ENCODE measurements at regions not wholly inside any gene's neighbourhood (a gene's known extent, or its start where the extent isn't known, plus 50 kb on each side); places are given as distances from the start of the nearest gene placed in this dataset.

- DNase-seq (no peak), ATAC-seq (no peak)
- POLR2A ChIA-PET: no interaction called here
- H3K27me3 Mint-ChIP-seq: peaks cover 0 to 17% (median 9%) of the 10 kb centered on the region in 5 donors
- H3K4me3 ChIP-seq (ENCODE audit: low read length): no peak overlapping the region
- H3K36me3 ChIP-seq (ENCODE audit: control insufficient read depth in 2 of 3, insufficient read depth in 3 of 3, low read length in 3 of 3): no peaks in the 10 kb centered on the region
- H3K27ac ChIP-seq (ENCODE audit: low read depth, low read length): no peak overlapping the region
- no peaks in the 10 kb centered on the region for H3K4me1 Mint-ChIP-seq
- no peaks in the 10 kb centered on the region for H3K36me3 Mint-ChIP-seq
- intact Hi-C loops (cut with micrococcal nuclease): no loop called here
- H3K4me3 Mint-ChIP-seq: no peak overlapping the region
- H3K4me1 ChIP-seq (ENCODE audit: control insufficient read depth in 2 of 2, insufficient read depth in 2 of 2, low read length in 2 of 2): no peaks in the 10 kb centered on the region
- CTCF ChIA-PET: no interaction called here
- H3K9me3 ChIP-seq (ENCODE audit: control insufficient read depth in 2 of 3, low read length in 3 of 3): no peaks in the 10 kb centered on the region
- no peak overlapping the region for H3K27ac Mint-ChIP-seq
- no peaks in the 10 kb centered on the region for H3K27me3 ChIP-seq (ENCODE audit: control insufficient read depth in 2 of 2, insufficient read depth in 2 of 2, low read length in 2 of 2)
- peaks cover 0 to 2% (median 0%) of the 10 kb centered on the region in 11 donors for H3K9me3 Mint-ChIP-seq
Measured at GRCh38 chr10:123552760-123553554, 113.2 kb upstream of the GPR26 start.

GRCh38 chr10:123553810-123554430 lies 112.2 kb upstream of the GPR26 start:
- Mint-ChIP-seq H3K36me3 (no peaks in the 10 kb centered on the region), H3K4me1 (no peaks in the 10 kb centered on the region), H3K9me3 (peaks cover 0 to 2% (median 0%) of the 10 kb centered on the region in 11 donors), H3K27ac (no peak overlapping the region), H3K27me3 (peaks cover 0 to 16% (median 9%) of the 10 kb centered on the region in 5 donors), H3K4me3 (no peak overlapping the region)
- Histone ChIP-seq H3K4me1 (ENCODE audit: control insufficient read depth in 2 of 2, insufficient read depth in 2 of 2, low read length in 2 of 2) (no peaks in the 10 kb centered on the region), H3K27me3 (ENCODE audit: control insufficient read depth in 2 of 2, insufficient read depth in 2 of 2, low read length in 2 of 2) (no peaks in the 10 kb centered on the region), H3K36me3 (ENCODE audit: control insufficient read depth in 2 of 3, insufficient read depth in 3 of 3, low read length in 3 of 3) (no peaks in the 10 kb centered on the region), H3K27ac (ENCODE audit: low read depth, low read length) (no peak overlapping the region), H3K4me3 (ENCODE audit: low read length) (no peak overlapping the region), H3K9me3 (ENCODE audit: control insufficient read depth in 2 of 3, low read length in 3 of 3) (no peaks in the 10 kb centered on the region)
- CTCF ChIA-PET: no interaction called here
- ATAC-seq: no peak
- POLR2A ChIA-PET: no interaction called here
- DNase-seq: no peak
- intact Hi-C loops (cut with micrococcal nuclease): no loop called here

GRCh38 chr10:123554656-123555055 lies 111.5 kb upstream of the GPR26 start:
- Mint-ChIP-seq H3K9me3 (peaks cover 0 to 2% (median 0%) of the 10 kb centered on the region in 11 donors), H3K27ac (no peak overlapping the region), H3K4me3 (no peak overlapping the region), H3K36me3 (no peaks in the 10 kb centered on the region), H3K4me1 (peaks cover 0 to 5% (median 0%) of the 10 kb centered on the region in 7 donors), H3K27me3 (peaks cover 0 to 21% (median 14%) of the 10 kb centered on the region in 5 donors)
- ATAC-seq: no peak
- Histone ChIP-seq H3K27ac (ENCODE audit: low read depth, low read length) (no peak overlapping the region), H3K4me3 (ENCODE audit: low read length) (no peak overlapping the region), H3K4me1 (ENCODE audit: control insufficient read depth in 2 of 2, insufficient read depth in 2 of 2, low read length in 2 of 2) (no peaks in the 10 kb centered on the region), H3K36me3 (ENCODE audit: control insufficient read depth in 2 of 3, insufficient read depth in 3 of 3, low read length in 3 of 3) (no peaks in the 10 kb centered on the region), H3K9me3 (ENCODE audit: control insufficient read depth in 2 of 3, low read length in 3 of 3) (no peaks in the 10 kb centered on the region), H3K27me3 (ENCODE audit: control insufficient read depth in 2 of 2, insufficient read depth in 2 of 2, low read length in 2 of 2) (no peaks in the 10 kb centered on the region)
- intact Hi-C loops (cut with micrococcal nuclease): loop anchor here in 1 of 2 donors (5.0 kb wide), 1 partner anchor 987 kb away; no protein-coding TSS in a partner anchor
- ChIA-PET CTCF (interaction anchor here (1.3 kb wide), 1 partner anchor 421 kb away, joined by 3 read pairs; no protein-coding TSS in a partner anchor), POLR2A (no interaction called here)
- no peak for DNase-seq

GRCh38 chr10:123555616-123556015 lies 110.5 kb upstream of the GPR26 start:
- Mint-ChIP-seq H3K9me3 (peaks cover 0 to 2% (median 0%) of the 10 kb centered on the region in 11 donors), H3K36me3 (no peaks in the 10 kb centered on the region), H3K4me1 (peaks cover 0 to 5% (median 0%) of the 10 kb centered on the region in 7 donors), H3K27ac (no peak overlapping the region), H3K4me3 (no peak overlapping the region), H3K27me3 (peaks cover 0 to 28% (median 21%) of the 10 kb centered on the region in 5 donors)
- Histone ChIP-seq H3K4me3 (ENCODE audit: low read length) (no peak overlapping the region), H3K36me3 (ENCODE audit: control insufficient read depth in 2 of 3, insufficient read depth in 3 of 3, low read length in 3 of 3) (no peaks in the 10 kb centered on the region), H3K4me1 (ENCODE audit: control insufficient read depth in 2 of 2, insufficient read depth in 2 of 2, low read length in 2 of 2) (no peaks in the 10 kb centered on the region), H3K27ac (ENCODE audit: low read depth, low read length) (no peak overlapping the region), H3K9me3 (ENCODE audit: control insufficient read depth in 2 of 3, low read length in 3 of 3) (no peaks in the 10 kb centered on the region), H3K27me3 (ENCODE audit: control insufficient read depth in 2 of 2, insufficient read depth in 2 of 2, low read length in 2 of 2) (no peaks in the 10 kb centered on the region)
- no peak for DNase-seq
- ChIA-PET POLR2A (no interaction called here), CTCF (interaction anchor here (1.3 kb wide), 1 partner anchor 422 kb away, joined by 3 read pairs; no protein-coding TSS in a partner anchor)
- ATAC-seq: no peak
- intact Hi-C loops (cut with micrococcal nuclease): loop anchor here in 1 of 2 donors (5.0 kb wide), 1 partner anchor 988 kb away; no protein-coding TSS in a partner anchor

GRCh38 chr10:123556049-123556448 lies 110.1 kb upstream of the GPR26 start:
- Mint-ChIP-seq H3K27ac (no peak overlapping the region), H3K4me1 (peaks cover 0 to 5% (median 0%) of the 10 kb centered on the region in 7 donors), H3K4me3 (no peak overlapping the region), H3K9me3 (peaks cover 0 to 2% (median 0%) of the 10 kb centered on the region in 11 donors), H3K27me3 (peaks cover under 1 to 24% (median 23%) of the 10 kb centered on the region in 5 donors), H3K36me3 (no peaks in the 10 kb centered on the region)
- no peak overlapping the region for H3K4me3 ChIP-seq (ENCODE audit: low read length)
- H3K9me3 ChIP-seq (ENCODE audit: control insufficient read depth in 2 of 3, low read length in 3 of 3): no peaks in the 10 kb centered on the region
- intact Hi-C loops (cut with micrococcal nuclease): loop anchor here in 1 of 2 donors (5.0 kb wide), 1 partner anchor 989 kb away; no protein-coding TSS in a partner anchor
- H3K27ac ChIP-seq (ENCODE audit: low read depth, low read length): no peak overlapping the region
- H3K4me1 ChIP-seq (ENCODE audit: control insufficient read depth in 2 of 2, insufficient read depth in 2 of 2, low read length in 2 of 2): no peaks in the 10 kb centered on the region
- ChIA-PET POLR2A (no interaction called here), CTCF (interaction anchor here (0.7 kb wide), 1 partner anchor 11 kb away, joined by 3 read pairs; no protein-coding TSS in a partner anchor)
- DNase-seq (no peak), ATAC-seq (no peak)
- no peaks in the 10 kb centered on the region for H3K27me3 ChIP-seq (ENCODE audit: control insufficient read depth in 2 of 2, insufficient read depth in 2 of 2, low read length in 2 of 2)
- H3K36me3 ChIP-seq (ENCODE audit: control insufficient read depth in 2 of 3, insufficient read depth in 3 of 3, low read length in 3 of 3): no peaks in the 10 kb centered on the region

GRCh38 chr10:123556736-123557135 lies 109.4 kb upstream of the GPR26 start:
- peak; percentile 8 for ATAC-seq
- intact Hi-C loops (cut with micrococcal nuclease): loop anchor here in 1 of 2 donors (5.0 kb wide), 1 partner anchor 989 kb away; no protein-coding TSS in a partner anchor
- no peaks in the 10 kb centered on the region for H3K9me3 Mint-ChIP-seq
- DNase-seq: no peak
- no peaks in the 10 kb centered on the region for H3K9me3 ChIP-seq (ENCODE audit: control insufficient read depth in 2 of 3, low read length in 3 of 3)
- no peaks in the 10 kb centered on the region for H3K36me3 ChIP-seq (ENCODE audit: control insufficient read depth in 2 of 3, insufficient read depth in 3 of 3, low read length in 3 of 3)
- no peaks in the 10 kb centered on the region for H3K27me3 ChIP-seq (ENCODE audit: control insufficient read depth in 2 of 2, insufficient read depth in 2 of 2, low read length in 2 of 2)
- no peak overlapping the region for H3K4me3 Mint-ChIP-seq
- peaks cover 0 to 6% (median 0%) of the 10 kb centered on the region in 7 donors for H3K4me1 Mint-ChIP-seq
- H3K27me3 Mint-ChIP-seq: peaks cover 2 to 25% (median 20%) of the 10 kb centered on the region in 5 donors
- H3K36me3 Mint-ChIP-seq: no peaks in the 10 kb centered on the region
- ChIA-PET POLR2A (no interaction called here), CTCF (no interaction called here)
- H3K27ac Mint-ChIP-seq: no peak overlapping the region
- H3K27ac ChIP-seq (ENCODE audit: low read depth, low read length): no peak overlapping the region
- no peaks in the 10 kb centered on the region for H3K4me1 ChIP-seq (ENCODE audit: control insufficient read depth in 2 of 2, insufficient read depth in 2 of 2, low read length in 2 of 2)
- no peak overlapping the region for H3K4me3 ChIP-seq (ENCODE audit: low read length)

All from naive thymus-derived CD4-positive, alpha-beta T cell (primary cell).